ENCODE measurements at regions not wholly inside any gene's neighbourhood (a gene's known extent, or its start where the extent isn't known, plus 50 kb on each side); places are given as distances from the start of the nearest gene placed in this dataset.

DNA sequence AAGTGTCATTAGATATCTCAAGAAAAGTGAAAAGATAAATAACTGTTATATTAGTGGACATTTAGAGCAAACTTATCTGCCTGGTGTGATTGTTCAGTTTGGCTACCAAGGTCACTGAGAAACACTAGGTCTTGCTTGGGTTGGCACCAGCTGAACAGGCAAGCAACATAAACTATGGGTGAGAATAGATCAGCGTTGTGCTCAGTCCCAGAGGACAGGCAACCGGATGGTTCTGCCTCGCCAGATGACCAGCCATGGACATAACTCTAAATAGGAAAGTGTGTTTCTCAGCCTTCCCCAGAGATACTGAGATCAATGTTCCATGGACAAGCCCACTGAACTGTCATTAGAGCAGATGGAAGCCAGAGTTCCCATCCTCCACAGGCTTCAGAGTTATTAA lies 203.4 kb upstream of the VRK2 start:
- no peak overlapping the region for H3K23ac ChIP-seq (ENCODE audit: insufficient read length)
- H3K23me2 ChIP-seq (ENCODE audit: low read depth, low read length), result no peaks in the 10 kb centered on the region
- ChIA-PET CTCF (ENCODE audit: partially characterized antibody) (interaction anchor here (0.6 to 1.3 kb wide), 2 partner anchors 19 to 822 kb away, joined by 3 read pairs; no protein-coding TSS in a partner anchor), POLR2A (ENCODE audit: partially characterized antibody) (no interaction called here)
- H3K4me1 ChIP-seq (replicated peaks in 1 of 4; ENCODE audit: control insufficient read depth in 3 of 4, insufficient read depth in 4 of 4, low read length in 3 of 4), result no peaks in the 10 kb centered on the region
- DNase-seq (ENCODE audit: low read depth in 1 of 2, low spot score in 2 of 2) (no peak), FAIRE-seq (no peak)
- no peak overlapping the region for H2BK15ac ChIP-seq (ENCODE audit: low read length)
- no peak overlapping the region for H4K91ac ChIP-seq (replicated peaks; ENCODE audit: insufficient read length, low read length)
- H4K20me1 ChIP-seq (replicated peaks in 1 of 2; ENCODE audit: control insufficient read depth in 1 of 2, insufficient read depth in 2 of 2, low read length in 2 of 2), result no peaks in the 10 kb centered on the region
- no peak overlapping the region for H3K4me3 ChIP-seq (ENCODE audit: extremely low read depth in 1 of 4, insufficient read depth in 2 of 4, low read depth in 3 of 4, low read length in 4 of 4)
- no peak overlapping the region for H3K9ac ChIP-seq (replicated peaks in 1 of 4; ENCODE audit: extremely low read depth in 1 of 4, low read depth in 3 of 4, low read length in 3 of 4)
- H2BK12ac ChIP-seq (ENCODE audit: low read depth, low read length), result no peak overlapping the region
- no peaks in the 10 kb centered on the region for H3K27me3 ChIP-seq (replicated peaks in 1 of 4; ENCODE audit: control insufficient read depth in 3 of 4, extremely low read depth in 1 of 4, insufficient read depth in 3 of 4, low read length in 3 of 4)
- H3K27ac ChIP-seq (ENCODE audit: low read depth, low read length), result no peak overlapping the region
- H3K14ac ChIP-seq (ENCODE audit: insufficient read length), result no peak overlapping the region
- H3K18ac ChIP-seq (ENCODE audit: extremely low read depth, low read length), result no peak overlapping the region
- H3K56ac ChIP-seq (replicated peaks; ENCODE audit: insufficient read length, low read depth, low read length), result no peak overlapping the region
- H3K9me3 ChIP-seq (ENCODE audit: insufficient read depth in 2 of 2, low read depth in 1 of 2, low read length in 1 of 2), result no peaks in the 10 kb centered on the region
- H2BK120ac ChIP-seq (replicated peaks; ENCODE audit: low read depth, low read length), result no peak overlapping the region
- H3K4ac ChIP-seq (replicated peaks; ENCODE audit: insufficient read length, low read depth, low read length), result no peak overlapping the region
- no peaks in the 10 kb centered on the region for H3K79me2 ChIP-seq (ENCODE audit: control insufficient read depth in 1 of 2, insufficient read depth in 2 of 2, low read length in 2 of 2)
- H2AK5ac ChIP-seq (ENCODE audit: low read depth, low read length), result no peak overlapping the region
- H3K4me2 ChIP-seq (ENCODE audit: insufficient read depth in 1 of 2, low read depth in 2 of 2, low read length in 2 of 2), result no peak overlapping the region
- H2BK5ac ChIP-seq (ENCODE audit: low read depth, low read length), result no peak overlapping the region
- H2AFZ ChIP-seq (ENCODE audit: low read length), result no peak overlapping the region
- H4K8ac ChIP-seq (ENCODE audit: extremely low read depth, insufficient read depth, low read length), result no peak overlapping the region
- H2BK20ac ChIP-seq (ENCODE audit: low read length), result no peak overlapping the region
- no peaks in the 10 kb centered on the region for H3K79me1 ChIP-seq (ENCODE audit: low read depth, low read length)
- no peaks in the 10 kb centered on the region for H3K36me3 ChIP-seq (ENCODE audit: control insufficient read depth in 2 of 4, insufficient read depth in 4 of 4, low read length in 3 of 4)
- 85% methylated on average over 3 of the region's 3 CpGs; no CpG with 5 or more reads in 1 of the 2 experiments for WGBS, 2 experiments (ENCODE audit: extremely low coverage in 1 of 2, insufficient coverage in 1 of 2, insufficient read length in 1 of 2, insufficient replicate concordance in 2 of 2, low coverage in 1 of 2, low lambda C conversion rate in 2 of 2, missing lambda C conversion rate in 1 of 2)
- no peak overlapping the region for H4K5ac ChIP-seq (ENCODE audit: insufficient read length, low read depth, low read length)
- no peak for TF ChIP-seq ZNF274 (IDR thresholded peaks at IDR 0.05; ENCODE audit: borderline replicate concordance, extremely low read depth, low read length)
- no peak for TF ChIP-seq CEBPB (IDR thresholded peaks at IDR 0.05; ENCODE audit: low read depth, low read length)
- TF ChIP-seq JUN (IDR thresholded peaks at IDR 0.05; ENCODE audit: low read depth, low read length), result no peak
- no peak for TF ChIP-seq CBX8 (IDR thresholded peaks at IDR 0.05; ENCODE audit: borderline replicate concordance, low read depth, low read length)
- TF ChIP-seq SP2 (IDR thresholded peaks at IDR 0.05; ENCODE audit: low read length), result no peak
- no peak for TF ChIP-seq BRCA1 (IDR thresholded peaks at IDR 0.05; ENCODE audit: low read depth, low read length)
- TF ChIP-seq HDAC2 (IDR thresholded peaks at IDR 0.05; ENCODE audit: borderline replicate concordance in 1 of 2, low read depth in 2 of 2, low read length in 2 of 2), result no peak
- TF ChIP-seq SUZ12 (IDR thresholded peaks at IDR 0.05; ENCODE audit: low read length), result no peak
- TF ChIP-seq POU5F1 (IDR thresholded peaks at IDR 0.05; ENCODE audit: low read depth, low read length), result no peak
- TF ChIP-seq CREB1 (IDR thresholded peaks at IDR 0.05), result no peak
- no peak for TF ChIP-seq EZH2 (IDR thresholded peaks at IDR 0.05; ENCODE audit: low read depth, low read length, severe bottlenecking)
- no peak for TF ChIP-seq MAFK (IDR thresholded peaks at IDR 0.05; ENCODE audit: low read depth, low read length)
- TF ChIP-seq, protein P1, sequence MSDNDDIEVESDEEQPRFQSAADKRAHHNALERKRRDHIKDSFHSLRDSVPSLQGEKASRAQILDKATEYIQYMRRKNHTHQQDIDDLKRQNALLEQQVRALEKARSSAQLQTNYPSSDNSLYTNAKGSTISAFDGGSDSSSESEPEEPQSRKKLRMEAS (IDR thresholded peaks at IDR 0.05), result no peak
- TF ChIP-seq TBP (IDR thresholded peaks at IDR 0.05; ENCODE audit: low read depth, low read length), result no peak
- TF ChIP-seq GTF2F1 (IDR thresholded peaks at IDR 0.05; ENCODE audit: borderline replicate concordance, low read depth, low read length), result no peak
- no peak for TF ChIP-seq FOSL1 (IDR thresholded peaks at IDR 0.05; ENCODE audit: insufficient read depth, low read depth, low read length)

All from H1 (cell line).